ENCODE measurements at regions not wholly inside any gene's neighbourhood (a gene's known extent, or its start where the extent isn't known, plus 50 kb on each side); places are given as distances from the start of the nearest gene placed in this dataset.

DNA sequence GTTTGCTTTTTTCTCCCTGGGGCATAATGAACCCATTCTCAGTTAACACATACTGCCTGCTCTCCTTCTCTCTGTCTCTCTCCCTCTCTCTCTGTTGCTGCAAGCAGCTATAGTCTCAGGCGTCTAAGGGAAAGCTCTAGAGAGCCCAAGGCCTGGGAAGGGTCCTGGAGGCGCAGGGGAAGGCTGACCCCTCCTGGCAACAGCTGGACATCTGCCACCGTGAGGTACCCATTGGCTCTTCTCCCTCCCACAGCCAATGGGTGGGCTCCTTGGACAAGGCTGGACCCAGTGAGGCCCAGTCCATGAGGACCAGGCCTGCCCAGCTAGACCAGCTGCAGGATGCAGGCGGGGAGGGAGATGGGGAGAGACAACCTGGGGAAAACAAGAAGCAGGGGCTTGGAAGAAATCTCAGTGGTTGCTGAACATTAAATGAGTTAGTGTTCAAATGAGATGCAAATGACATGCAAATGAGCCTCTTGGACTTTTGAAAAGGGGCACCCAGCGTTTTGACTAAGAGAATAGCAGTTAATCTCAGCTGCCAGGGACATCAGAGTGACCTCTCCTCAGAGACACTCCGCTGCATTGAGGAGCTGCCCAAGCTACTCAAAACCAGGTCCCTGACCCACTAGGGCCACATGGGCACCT lies 349.7 kb downstream of the BUD13 start:
- TF ChIP-seq, protein P1, sequence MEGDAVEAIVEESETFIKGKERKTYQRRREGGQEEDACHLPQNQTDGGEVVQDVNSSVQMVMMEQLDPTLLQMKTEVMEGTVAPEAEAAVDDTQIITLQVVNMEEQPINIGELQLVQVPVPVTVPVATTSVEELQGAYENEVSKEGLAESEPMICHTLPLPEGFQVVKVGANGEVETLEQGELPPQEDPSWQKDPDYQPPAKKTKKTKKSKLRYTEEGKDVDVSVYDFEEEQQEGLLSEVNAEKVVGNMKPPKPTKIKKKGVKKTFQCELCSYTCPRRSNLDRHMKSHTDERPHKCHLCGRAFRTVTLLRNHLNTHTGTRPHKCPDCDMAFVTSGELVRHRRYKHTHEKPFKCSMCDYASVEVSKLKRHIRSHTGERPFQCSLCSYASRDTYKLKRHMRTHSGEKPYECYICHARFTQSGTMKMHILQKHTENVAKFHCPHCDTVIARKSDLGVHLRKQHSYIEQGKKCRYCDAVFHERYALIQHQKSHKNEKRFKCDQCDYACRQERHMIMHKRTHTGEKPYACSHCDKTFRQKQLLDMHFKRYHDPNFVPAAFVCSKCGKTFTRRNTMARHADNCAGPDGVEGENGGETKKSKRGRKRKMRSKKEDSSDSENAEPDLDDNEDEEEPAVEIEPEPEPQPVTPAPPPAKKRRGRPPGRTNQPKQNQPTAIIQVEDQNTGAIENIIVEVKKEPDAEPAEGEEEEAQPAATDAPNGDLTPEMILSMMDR (IDR thresholded peaks at IDR 0.05) = no peak
- TF ChIP-seq POLR2A (IDR thresholded peaks at IDR 0.05) = no peak
